Keratinocyte (primary cell): ENCODE measurements at regions not wholly inside any gene's neighbourhood (a gene's known extent, or its start where the extent isn't known, plus 50 kb on each side); places are given as distances from the start of the nearest gene placed in this dataset.

Experiments used
- DNase-seq: peaks from one replicate; pipeline ENCODE4 v3.0.0-alpha.2; 2011; ENCODE audit warnings: low read depth, missing footprints, low spot score
- FAIRE-seq: peaks from 2 replicates; lab custom pipeline; 2011; peaks lifted over from hg19 to GRCh38; lab: Jason Lieb, UNC
- H2AFZ ChIP-seq: 2 replicates; pipeline ENCODE4 v1.6.0; 2012; ENCODE audit warnings: low read length, control low read depth, inconsistent platforms; ENCODE audit not compliant: control insufficient read depth
- H3K27ac ChIP-seq: 2 replicates; pipeline ENCODE4 v1.5.1; 2011; ENCODE audit warnings: low read length; ENCODE audit not compliant: control insufficient read depth, insufficient read depth
- H3K27me3 ChIP-seq: 3 replicates; pipeline ENCODE4 v1.6.0; 2011; ENCODE audit warnings: low read length; ENCODE audit not compliant: control insufficient read depth, insufficient read depth; ENCODE audit errors: extremely low read depth
- H3K36me3 ChIP-seq, 2 experiments: 2 replicates in 1 of 2; 3 replicates in 1 of 2; pipeline ENCODE4 v1.5.1; 2011; ENCODE audit warnings: low read length in 2 of 2, mild to moderate bottlenecking in 1 of 2; ENCODE audit not compliant: control insufficient read depth in 2 of 2, insufficient read depth in 2 of 2; ENCODE audit errors: extremely low read depth in 1 of 2
- H3K4me1 ChIP-seq: 3 replicates; pipeline ENCODE4 v1.5.1; 2011; ENCODE audit warnings: low read length; ENCODE audit not compliant: control insufficient read depth, insufficient read depth; ENCODE audit errors: extremely low read depth
- H3K4me2 ChIP-seq: 3 replicates; pipeline ENCODE4 v1.6.0; 2011; ENCODE audit warnings: low read depth, low read length; ENCODE audit not compliant: control insufficient read depth, insufficient read depth; ENCODE audit errors: extremely low read depth
- H3K4me3 ChIP-seq, 3 experiments: fragments of 200-600 bp in 1 of 3; sonication (generic) in 1 of 3; 2 replicates in 2 of 3; 3 replicates in 1 of 3; pipeline ENCODE4 v1.5.1; 2011 to 2016; ENCODE audit warnings: low read length in 3 of 3, mild to moderate bottlenecking in 3 of 3, control low read depth in 2 of 3, inconsistent platforms in 1 of 3, low read depth in 1 of 3, mixed read lengths in 1 of 3, mixed run types in 1 of 3, moderate library complexity in 1 of 3; ENCODE audit not compliant: control insufficient read depth in 2 of 3, insufficient read depth in 2 of 3; ENCODE audit errors: extremely low read depth in 1 of 3
- H3K79me2 ChIP-seq: 2 replicates; pipeline ENCODE4 v1.6.0; 2012; ENCODE audit warnings: low read length; ENCODE audit not compliant: control insufficient read depth, insufficient read depth
- H3K9ac ChIP-seq: 3 replicates; pipeline ENCODE4 v1.6.0; 2011; ENCODE audit warnings: low read length; ENCODE audit not compliant: control insufficient read depth, insufficient read depth; ENCODE audit errors: extremely low read depth
- H3K9me1 ChIP-seq: 3 replicates; pipeline ENCODE4 v1.6.0; 2011; ENCODE audit warnings: low read length; ENCODE audit not compliant: control insufficient read depth, insufficient read depth; ENCODE audit errors: extremely low read depth
- H3K9me3 ChIP-seq: 2 replicates; pipeline ENCODE4 v1.5.1; 2012; ENCODE audit warnings: low read depth, low read length; ENCODE audit not compliant: control insufficient read depth
- H4K20me1 ChIP-seq: 3 replicates; pipeline ENCODE4 v1.6.0; 2011; ENCODE audit warnings: low read length; ENCODE audit not compliant: control insufficient read depth, insufficient read depth; ENCODE audit errors: extremely low read depth
- EZH2 ChIP-seq: IDR thresholded peaks from one replicate; pipeline ENCODE4 v1.6.1; 2012; ENCODE audit warnings: inconsistent platforms, mild to moderate bottlenecking, low read length, moderate library complexity
- dilution Hi-C: fragments of 300-500 bp; cut with MboI; formaldehyde crosslinking; loops from one replicate; pipeline ENCODE4 v1.7.0; 2020; ENCODE audit warnings: low sequenced_read_pairs; ENCODE audit not compliant: extremely low pct_ligation_motif_present
- TF ChIP-seq, protein P1 (sequence below), 3 experiments: IDR thresholded peaks in 1 of 3; conservative IDR thresholded peaks in 1 of 3; optimal IDR thresholded peaks in 1 of 3; 2 replicates in 2 of 3; 3 replicates in 1 of 3; pipeline versions ENCODE3 to v1.5.1; 2011; ENCODE audit warnings: low read length in 3 of 3, mild to moderate bottlenecking in 3 of 3, moderate library complexity in 2 of 3, control low read depth in 1 of 3, inconsistent platforms in 1 of 3; ENCODE audit not compliant: insufficient read depth in 2 of 3; ENCODE audit errors: extremely low read depth in 1 of 3

DNA sequence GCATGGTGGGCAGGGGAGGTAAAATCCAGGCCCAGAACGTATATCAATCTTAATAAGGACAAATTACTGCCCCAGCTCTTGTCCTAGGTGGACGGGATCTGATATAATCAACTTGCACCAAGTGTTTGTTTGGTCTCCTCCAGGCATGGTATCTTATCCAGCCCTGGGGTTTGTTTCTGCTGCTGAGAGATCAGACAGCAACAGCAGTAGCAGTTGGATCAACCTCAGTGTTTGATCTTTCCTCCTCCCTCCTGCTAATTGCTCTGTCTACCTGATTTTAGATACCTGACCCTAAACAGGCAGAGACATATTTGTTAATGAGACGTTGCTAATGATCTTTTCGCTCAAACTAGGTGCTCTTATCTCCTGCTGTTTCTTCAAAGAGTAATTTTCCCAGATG is 100.4 kb upstream of the BACH2 start:
- Histone ChIP-seq H3K9me1 (no peaks in the 10 kb centered on the region), H3K36me3 (no peaks in the 10 kb centered on the region), H3K27me3 (no peaks in the 10 kb centered on the region), H3K4me3 (no peak overlapping the region), H3K4me2 (no peak overlapping the region), H4K20me1 (no peaks in the 10 kb centered on the region), H3K9me3 (no peaks in the 10 kb centered on the region), H3K9ac (no peak overlapping the region), H3K79me2 (no peaks in the 10 kb centered on the region), H3K4me1 (peaks cover 5% of the 10 kb centered on the region), H2AFZ (peak overlapping the region; percentile 11), H3K27ac (no peak overlapping the region)
- no peak for TF ChIP-seq EZH2
- TF ChIP-seq, protein P1, sequence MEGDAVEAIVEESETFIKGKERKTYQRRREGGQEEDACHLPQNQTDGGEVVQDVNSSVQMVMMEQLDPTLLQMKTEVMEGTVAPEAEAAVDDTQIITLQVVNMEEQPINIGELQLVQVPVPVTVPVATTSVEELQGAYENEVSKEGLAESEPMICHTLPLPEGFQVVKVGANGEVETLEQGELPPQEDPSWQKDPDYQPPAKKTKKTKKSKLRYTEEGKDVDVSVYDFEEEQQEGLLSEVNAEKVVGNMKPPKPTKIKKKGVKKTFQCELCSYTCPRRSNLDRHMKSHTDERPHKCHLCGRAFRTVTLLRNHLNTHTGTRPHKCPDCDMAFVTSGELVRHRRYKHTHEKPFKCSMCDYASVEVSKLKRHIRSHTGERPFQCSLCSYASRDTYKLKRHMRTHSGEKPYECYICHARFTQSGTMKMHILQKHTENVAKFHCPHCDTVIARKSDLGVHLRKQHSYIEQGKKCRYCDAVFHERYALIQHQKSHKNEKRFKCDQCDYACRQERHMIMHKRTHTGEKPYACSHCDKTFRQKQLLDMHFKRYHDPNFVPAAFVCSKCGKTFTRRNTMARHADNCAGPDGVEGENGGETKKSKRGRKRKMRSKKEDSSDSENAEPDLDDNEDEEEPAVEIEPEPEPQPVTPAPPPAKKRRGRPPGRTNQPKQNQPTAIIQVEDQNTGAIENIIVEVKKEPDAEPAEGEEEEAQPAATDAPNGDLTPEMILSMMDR (optimal IDR thresholded peaks at IDR 0.05 in 1 of 3, IDR thresholded peaks at IDR 0.05 in 1 of 3, conservative IDR thresholded peaks at IDR 0.05 in 1 of 3; ENCODE audit: extremely low read depth in 1 of 3, insufficient read depth in 2 of 3, low read length in 3 of 3) = no peak
- dilution Hi-C loops = no loop called here
- no peak for FAIRE-seq
- no peak for DNase-seq

- no peak overlapping the region for H3K27ac ChIP-seq
- no peaks in the 10 kb centered on the region for H4K20me1 ChIP-seq
- no peaks in the 10 kb centered on the region for H3K9me1 ChIP-seq
- H3K4me2 ChIP-seq = no peak overlapping the region
- FAIRE-seq (peak; percentile 20), DNase-seq (no peak)
- H3K4me3 ChIP-seq = no peak overlapping the region
- dilution Hi-C loops = no loop called here
- H3K9me3 ChIP-seq = no peaks in the 10 kb centered on the region
- H3K4me1 ChIP-seq = peaks cover 4% of the 10 kb centered on the region
- no peaks in the 10 kb centered on the region for H3K79me2 ChIP-seq
- no peaks in the 10 kb centered on the region for H3K36me3 ChIP-seq
- H2AFZ ChIP-seq = no peak overlapping the region
- TF ChIP-seq EZH2 = no peak
- TF ChIP-seq, protein P1 (optimal IDR thresholded peaks at IDR 0.05 in 1 of 3, IDR thresholded peaks at IDR 0.05 in 1 of 3, conservative IDR thresholded peaks at IDR 0.05 in 1 of 3; ENCODE audit: extremely low read depth in 1 of 3, insufficient read depth in 2 of 3, low read length in 3 of 3) = peak; percentile 77 to 82 (median 81)
- H3K27me3 ChIP-seq = no peaks in the 10 kb centered on the region
- H3K9ac ChIP-seq = no peak overlapping the region
Measured at GRCh38 chr6:90393232-90393884, 96.7 kb upstream of the BACH2 start.
